AG04449 (cell line): ENCODE measurements at regions not wholly inside any gene's neighbourhood (a gene's known extent, or its start where the extent isn't known, plus 50 kb on each side); places are given as distances from the start of the nearest gene placed in this dataset.

Experiments used
- CTCF ChIA-PET: fragments of 350-600 bp; formaldehyde crosslinking; extraction: SDS; loops from one replicate; lab custom pipeline; 2021; ENCODE audit warnings: antibody characterized with exemption; lab: Yijun Ruan, JAX
- POLR2A ChIA-PET: fragments of 400-600, 350-600 bp; formaldehyde crosslinking; extraction: SDS; loops from one replicate; lab custom pipeline; 2020; ENCODE audit warnings: antibody characterized with exemption, inconsistent platforms; lab: Yijun Ruan, JAX
- DNase-seq: peaks from one replicate; pipeline ENCODE4 v3.0.0-alpha.2; 2010; ENCODE audit warnings: low read depth, low spot score
- H3K4me3 ChIP-seq: 2 replicates; pipeline ENCODE4 v1.5.1; 2011; ENCODE audit warnings: low read depth, mild to moderate bottlenecking, control low read depth, low read length
- CTCF ChIP-seq: IDR thresholded peaks from one replicate; pipeline ENCODE4 v1.5.1; 2011; ENCODE audit warnings: mild to moderate bottlenecking, moderate library complexity, low read length, control low read depth, inconsistent platforms; ENCODE audit not compliant: insufficient read depth; ENCODE audit errors: missing control alignments

GRCh38 chr14:85423889-85424288 is 106.1 kb upstream of the FLRT2 start:
- ChIA-PET CTCF (interaction anchor here (1.4 kb wide), 1 partner anchor 13 kb away, joined by 3 read pairs; no protein-coding TSS in a partner anchor), POLR2A (no interaction called here)
- no peak for DNase-seq
- TF ChIP-seq CTCF, result no peak
- H3K4me3 ChIP-seq, result no peak overlapping the region

GRCh38 chr14:85425507-85425906 is 104.4 kb upstream of the FLRT2 start:
- ChIA-PET POLR2A (no interaction called here), CTCF (interaction anchor here (0.8 to 1.2 kb wide), 2 partner anchors 9 to 228 kb away, joined by 3 to 4 read pairs; no protein-coding TSS in a partner anchor)
- no peak overlapping the region for H3K4me3 ChIP-seq
- no peak for TF ChIP-seq CTCF
- DNase-seq, result no peak

GRCh38 chr14:85426068-85426935 is 103.6 kb upstream of the FLRT2 start:
- TF ChIP-seq CTCF, result no peak
- no peak overlapping the region for H3K4me3 ChIP-seq
- ChIA-PET POLR2A (no interaction called here), CTCF (interaction anchor here (0.8 to 1.2 kb wide), 2 partner anchors 8 to 229 kb away, joined by 3 to 4 read pairs; no protein-coding TSS in a partner anchor)
- DNase-seq, result no peak

- ChIA-PET POLR2A (no interaction called here), CTCF (no interaction called here)
- DNase-seq, result no peak
- TF ChIP-seq CTCF, result no peak
- no peak overlapping the region for H3K4me3 ChIP-seq
Measured at GRCh38 chr14:85428926-85429325, 101.0 kb upstream of the FLRT2 start.

- TF ChIP-seq CTCF, result no peak
- H3K4me3 ChIP-seq, result no peak overlapping the region
- POLR2A ChIA-PET, result no interaction called here
- CTCF ChIA-PET, result no interaction called here
- DNase-seq, result no peak
Measured at GRCh38 chr14:85437148-85437547, 92.8 kb upstream of the FLRT2 start.

GRCh38 chr14:85438001-85438400 is 91.9 kb upstream of the FLRT2 start:
- POLR2A ChIA-PET, result no interaction called here

More at GRCh38 chr14:85438001-85438400, 91.9 kb upstream of the FLRT2 start:
- no peak for DNase-seq
- no peak overlapping the region for H3K4me3 ChIP-seq
- no peak for TF ChIP-seq CTCF
- CTCF ChIA-PET, result no interaction called here
